K562 (cell line): ENCODE measurements at regions not wholly inside any gene's neighbourhood (a gene's known extent, or its start where the extent isn't known, plus 50 kb on each side); places are given as distances from the start of the nearest gene placed in this dataset.

Source experiments
- ATAC-seq: fragments of 200-7000 bp; cut with Tn5 transposase; 3 replicates; pipeline ENCODE4 v1.9.1; 2020; ENCODE audit warnings: moderate library complexity
- BruUV-seq: library from RNA; stranded (reverse); fragments of 400-500 nt; replicated peaks from 2 replicates; lab custom pipeline; 2021; lab: Mats Ljungman, UMichigan
- CTCF ChIA-PET: fragments of 300-600 bp; formaldehyde crosslinking; extraction: SDS; loops from one replicate; lab custom pipeline; 2021; ENCODE audit warnings: low intra/inter-chr PET ratio; lab: Yijun Ruan, JAX
- POLR2A ChIA-PET: fragments of 300-600, 350-650 bp; sonication (Branson Sonifier 250); formaldehyde crosslinking; extraction: SDS; loops from one replicate; lab custom pipeline; 2021; ENCODE audit warnings: antibody characterized with exemption, inconsistent platforms; lab: Yijun Ruan, JAX
- DNase-seq, 4 experiments: peaks; one replicate each; pipeline versions ENCODE4 v3.0.0 to v3.0.0-alpha.2; 2011 to 2018; ENCODE audit warnings: low spot score in 3 of 4, mixed read lengths in 3 of 4; ENCODE audit errors: extremely low read depth in 1 of 4
- FAIRE-seq: peaks from 2 replicates; lab custom pipeline; 2011; peaks lifted over from hg19 to GRCh38; lab: Jason Lieb, UNC
- H2AFZ ChIP-seq: 2 replicates; pipeline ENCODE4 v1.6.0; 2011; ENCODE audit warnings: low read depth, low read length, control low read depth, inconsistent platforms
- H3K27ac ChIP-seq: fragments of 200-600 bp; 3 replicates; pipeline ENCODE4 v1.8.0; 2011; ENCODE audit warnings: low read depth, mild to moderate bottlenecking, control low read depth, inconsistent platforms, low read length, moderate library complexity, mixed read lengths; ENCODE audit errors: extremely low read depth
- H3K27me3 ChIP-seq, 2 experiments: fragments of 300-600 bp in 1 of 2; 2 replicates in 1 of 2; 3 replicates in 1 of 2; pipeline versions ENCODE4 v1.6.0 to v1.8.0; 2011; ENCODE audit warnings: inconsistent platforms in 2 of 2, low read length in 2 of 2, mild to moderate bottlenecking in 1 of 2, mixed read lengths in 1 of 2, moderate library complexity in 1 of 2; ENCODE audit not compliant: control insufficient read depth in 2 of 2, insufficient read depth in 2 of 2
- H3K36me3 ChIP-seq: fragments of 300-600 bp; 3 replicates; pipeline ENCODE4 v1.8.0; 2011; ENCODE audit warnings: mild to moderate bottlenecking, low read length, inconsistent platforms; ENCODE audit not compliant: control insufficient read depth, insufficient read depth
- H3K4me1 ChIP-seq, 2 experiments: fragments of 200-600 bp in 1 of 2; replicated peaks in 1 of 2; 2 replicates in 1 of 2; 3 replicates in 1 of 2; pipeline versions ENCODE4 v1.5.1 to v1.8.0; 2011; ENCODE audit warnings: inconsistent platforms in 2 of 2, low read length in 2 of 2, mild to moderate bottlenecking in 1 of 2, mixed read lengths in 1 of 2, moderate library complexity in 1 of 2; ENCODE audit not compliant: control insufficient read depth in 2 of 2, insufficient read depth in 2 of 2
- H3K4me2 ChIP-seq: 2 replicates; pipeline ENCODE4 v1.6.1; 2011; ENCODE audit warnings: low read length, control low read depth, inconsistent platforms, mixed read lengths; ENCODE audit not compliant: insufficient read depth
- H3K4me3 ChIP-seq: fragments of 200-600 bp; sonication (generic), shearing (Covaris generic); 2 replicates; pipeline ENCODE4 v1.5.1; 2016; ENCODE audit warnings: control low read depth, inconsistent platforms
- H3K79me2 ChIP-seq: fragments of 200-600 bp; 3 replicates; pipeline ENCODE4 v1.8.0; 2011; ENCODE audit warnings: low read length, inconsistent platforms; ENCODE audit not compliant: control insufficient read depth, insufficient read depth
- H3K9ac ChIP-seq, 2 experiments: 2 replicates each; pipeline versions ENCODE4 v1.6.0 to v1.6.1; 2011; ENCODE audit warnings: low read depth in 2 of 2, low read length in 2 of 2, control low read depth in 1 of 2, inconsistent platforms in 1 of 2, mild to moderate bottlenecking in 1 of 2, mixed read lengths in 1 of 2; ENCODE audit not compliant: insufficient read depth in 1 of 2
- H3K9me1 ChIP-seq: one replicate; pipeline ENCODE4 v1.6.0; 2011; ENCODE audit warnings: inconsistent platforms, mild to moderate bottlenecking, low read length, moderate library complexity; ENCODE audit not compliant: control insufficient read depth, insufficient read depth
- H3K9me3 ChIP-seq: replicated peaks from 2 replicates; pipeline ENCODE4 v1.5.1; 2011; ENCODE audit warnings: low read depth, low read length, inconsistent platforms; ENCODE audit not compliant: control insufficient read depth, insufficient read depth
- H4K20me1 ChIP-seq: replicated peaks from 2 replicates; pipeline ENCODE4 v1.6.1; 2011; ENCODE audit warnings: low read length, inconsistent platforms, mixed read lengths; ENCODE audit not compliant: control insufficient read depth, insufficient read depth
- ARID4B ChIP-seq: sonication (generic); formaldehyde crosslinking; IDR thresholded peaks from 2 replicates; pipeline ENCODE4 v1.8.0; 2022; ENCODE audit warnings: mild to moderate bottlenecking, missing genetic modification reagents
- BRCA1 ChIP-seq, 2 experiments: fragments of 450-650 bp in 1 of 2; sonication (generic) in 1 of 2; formaldehyde crosslinking in 1 of 2; IDR thresholded peaks; 2 replicates each; pipeline versions ENCODE4 v1.5.0 to v1.6.1; 2017 to 2020; ENCODE audit warnings: mild to moderate bottlenecking in 1 of 2, missing genetic modification reagents in 1 of 2
- DPF2 ChIP-seq: fragments of 450-650 bp; IDR thresholded peaks from 2 replicates; pipeline ENCODE4 v1.6.1; 2016
- ETS1 ChIP-seq: conservative IDR thresholded peaks from 2 replicates; pipeline ENCODE4 v1.6.1; 2011; ENCODE audit warnings: low read depth, mild to moderate bottlenecking, low read length; ENCODE audit not compliant: control insufficient read depth
- FOXM1 ChIP-seq, 2 experiments: fragments of 450-650 bp in 1 of 2; sonication (generic) in 1 of 2; formaldehyde crosslinking in 1 of 2; IDR thresholded peaks; 2 replicates each; pipeline versions ENCODE4 v1.6.1 to v1.9.0; 2017 to 2022; ENCODE audit warnings: low read depth in 2 of 2, mild to moderate bottlenecking in 2 of 2, missing genetic modification reagents in 1 of 2, moderate library complexity in 1 of 2
- HNRNPL ChIP-seq: fragments of 200-400 bp; formaldehyde crosslinking; IDR thresholded peaks from 2 replicates; pipeline ENCODE4 v1.6.1; 2017; ENCODE audit warnings: low read depth, mild to moderate bottlenecking, low read length
- NBN ChIP-seq: fragments of 450-650 bp; IDR thresholded peaks from 2 replicates; pipeline ENCODE4 v1.6.1; 2016; ENCODE audit warnings: low read depth, mild to moderate bottlenecking
- SNRNP70 ChIP-seq: fragments of 200-400 bp; formaldehyde crosslinking; optimal IDR thresholded peaks from 2 replicates; pipeline ENCODE3; 2017; ENCODE audit warnings: low read depth, low read length
- TAF7 ChIP-seq: fragments of 450-650 bp; IDR thresholded peaks from 2 replicates; pipeline ENCODE4 v1.6.1; 2016; ENCODE audit warnings: missing genetic modification characterization, missing compliant biosample characterization
- XRCC5 ChIP-seq: fragments of 200-400 bp; formaldehyde crosslinking; IDR thresholded peaks from 2 replicates; pipeline ENCODE4 v1.6.1; 2017; ENCODE audit warnings: low read depth, mild to moderate bottlenecking, low read length
- ZNF24 ChIP-seq: fragments of 450-650 bp; IDR thresholded peaks from 2 replicates; pipeline ENCODE4 v1.6.1; 2016
- ZNF324 ChIP-seq: fragments of 250-450 bp; sonication (Bioruptor Pico); IDR thresholded peaks from 2 replicates; pipeline ENCODE4 v1.4.0; 2020; ENCODE audit warnings: mild to moderate bottlenecking
- ZNF431 ChIP-seq: sonication (generic); formaldehyde crosslinking; IDR thresholded peaks from 2 replicates; pipeline ENCODE4 v1.8.0; 2022; ENCODE audit warnings: mild to moderate bottlenecking, missing genetic modification reagents
- ZNF583 ChIP-seq: fragments of 250-450 bp; sonication (Bioruptor Pico); IDR thresholded peaks from 2 replicates; pipeline ENCODE4 v1.4.0; 2020
- ZNF584 ChIP-seq: fragments of 200-800 bp; sonication (Bioruptor generic); IDR thresholded peaks from 2 replicates; pipeline ENCODE4 v1.6.1; 2016; ENCODE audit warnings: low read depth, mild to moderate bottlenecking, missing genetic modification characterization, missing compliant biosample characterization
- ZZZ3 ChIP-seq: fragments of 450-650 bp; IDR thresholded peaks from 2 replicates; pipeline ENCODE4 v1.6.1; 2016; ENCODE audit warnings: antibody characterized with exemption, mild to moderate bottlenecking, moderate library complexity
- WGBS: fragments of 100-300 bp; shearing (Covaris generic); methylation state at CpG from one replicate; pipeline ENCODE4 v1.1.6; 2016; ENCODE audit warnings: low coverage, mixed read lengths; ENCODE audit not compliant: insufficient coverage; ENCODE audit errors: missing lambda C conversion rate; 5-methylcytosine and 5-hydroxymethylcytosine counted together
- in situ Hi-C: fragments of 300-500 bp; cut with MboI; formaldehyde crosslinking; loops from 4 replicates; pipeline ENCODE4 v1.15.0; 2018; ENCODE audit warnings: inconsistent platforms, mixed read lengths
- intact Hi-C: fragments of 100-400 bp; cut with micrococcal nuclease; formaldehyde crosslinking; loops from 2 replicates; pipeline ENCODE4 v1.14.2; 2022
- TF ChIP-seq, protein P1 (sequence below): fragments of 250-450 bp; sonication (Bioruptor Pico); IDR thresholded peaks from 2 replicates; pipeline ENCODE4 v1.5.0; 2020; ENCODE audit warnings: mild to moderate bottlenecking

DNA sequence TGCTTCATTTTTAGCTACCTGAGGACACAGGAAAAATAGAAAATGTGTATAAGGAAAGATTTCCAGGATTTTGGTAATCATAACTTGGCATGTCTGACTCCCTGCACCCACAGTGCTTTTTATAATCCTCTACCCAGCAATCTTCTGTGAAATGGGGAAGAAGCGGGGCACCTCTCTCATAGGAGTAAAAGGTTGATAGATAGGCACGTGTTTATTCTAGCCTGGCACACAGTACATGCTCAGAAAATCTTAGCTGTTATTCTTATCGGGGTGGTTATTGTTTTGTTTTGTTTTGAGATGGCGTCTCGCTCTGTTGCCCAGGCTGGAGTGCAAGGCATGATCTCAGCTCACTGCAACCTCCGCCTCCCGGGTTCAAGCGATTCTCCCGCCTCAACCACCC is 87.7 kb upstream of the SALL4 start (continued):
- TF ChIP-seq, protein P1, sequence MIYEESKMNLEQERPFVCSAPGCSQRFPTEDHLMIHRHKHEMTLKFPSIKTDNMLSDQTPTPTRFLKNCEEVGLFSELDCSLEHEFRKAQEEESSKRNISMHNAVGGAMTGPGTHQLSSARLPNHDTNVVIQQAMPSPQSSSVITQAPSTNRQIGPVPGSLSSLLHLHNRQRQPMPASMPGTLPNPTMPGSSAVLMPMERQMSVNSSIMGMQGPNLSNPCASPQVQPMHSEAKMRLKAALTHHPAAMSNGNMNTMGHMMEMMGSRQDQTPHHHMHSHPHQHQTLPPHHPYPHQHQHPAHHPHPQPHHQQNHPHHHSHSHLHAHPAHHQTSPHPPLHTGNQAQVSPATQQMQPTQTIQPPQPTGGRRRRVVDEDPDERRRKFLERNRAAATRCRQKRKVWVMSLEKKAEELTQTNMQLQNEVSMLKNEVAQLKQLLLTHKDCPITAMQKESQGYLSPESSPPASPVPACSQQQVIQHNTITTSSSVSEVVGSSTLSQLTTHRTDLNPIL (CRISPR knock-in tag): no peak
- TF ChIP-seq XRCC5 (no peak), ZNF584 (CRISPR knock-in tag) (no peak), HNRNPL (no peak), FOXM1 (IDR thresholded peaks at IDR 0.05; ENCODE audit: low read depth) (no peak), FOXM1 (CRISPR knock-in tag; IDR thresholded peaks at IDR 0.05; ENCODE audit: low read depth) (no peak)

DNA sequence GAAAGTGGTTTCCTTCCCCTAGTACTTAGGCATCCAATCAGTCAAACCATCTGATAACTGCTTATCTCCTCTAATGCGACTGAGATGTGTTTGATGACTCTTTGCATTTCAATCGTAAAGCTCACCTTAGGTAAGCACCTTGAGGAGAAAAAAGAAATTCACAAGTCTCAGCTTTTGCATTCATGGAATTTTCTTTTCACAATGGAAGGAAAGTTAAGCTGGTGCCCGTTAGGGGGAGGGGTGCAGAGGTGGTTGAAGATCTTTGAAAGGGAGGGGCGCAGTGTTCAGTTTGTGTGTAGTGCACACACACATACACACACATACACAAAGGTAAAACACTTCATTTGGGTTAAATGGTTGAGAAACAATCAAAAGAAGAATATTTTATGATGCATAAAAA is 87.1 kb upstream of the SALL4 start:
- ChIA-PET CTCF (no interaction called here), POLR2A (interaction anchor here (0.6 kb wide), 1 partner anchor 201 kb away, joined by 4 read pairs; no protein-coding TSS in a partner anchor)
- Histone ChIP-seq H3K4me3 (no peak overlapping the region), H3K4me2 (no peak overlapping the region), H3K9ac (no peak overlapping the region), H3K79me2 (no peaks in the 10 kb centered on the region), H3K27me3 (peaks cover 5 to 9% of the 10 kb centered on the region in 2 experiments; a peak in 4 of 5 replicates), H3K9me3 (no peaks in the 10 kb centered on the region), H4K20me1 (no peaks in the 10 kb centered on the region), H3K4me1 (no peaks in the 10 kb centered on the region), H3K27ac (no peak overlapping the region), H3K9me1 (no peaks in the 10 kb centered on the region), H2AFZ (no peak overlapping the region), H3K36me3 (no peaks in the 10 kb centered on the region)
- no TSS peak for BruUV-seq
- 2% methylated on average over 4 of the region's 4 CpGs for WGBS
- in situ Hi-C loops: no loop called here
- FAIRE-seq (no peak), DNase-seq (no peak), ATAC-seq (no peak)
- intact Hi-C loops: no loop called here
- no peak for TF ChIP-seq ZNF324 (CRISPR knock-in tag)
- TF ChIP-seq BRCA1 (IDR thresholded peaks at IDR 0.05): no peak
- TF ChIP-seq BRCA1 (CRISPR knock-in tag; IDR thresholded peaks at IDR 0.05): no peak
- no peak for TF ChIP-seq ZNF583
- TF ChIP-seq ZNF24: no peak
- no peak for TF ChIP-seq ZNF431 (CRISPR knock-in tag)
- no peak for TF ChIP-seq ARID4B
- TF ChIP-seq NBN: no peak
- no peak for TF ChIP-seq TAF7 (tag)
- no peak for TF ChIP-seq ETS1
- TF ChIP-seq DPF2: no peak
- no peak for TF ChIP-seq ZZZ3
- TF ChIP-seq SNRNP70: no peak
